ENCODE measurements at regions not wholly inside any gene's neighbourhood (a gene's known extent, or its start where the extent isn't known, plus 50 kb on each side); places are given as distances from the start of the nearest gene placed in this dataset.
"Not testable (repeated sequence)": the region's sequence is repeated elsewhere in the genome, so short reads cannot be mapped to it uniquely, and the experiment has no call there.

DNA sequence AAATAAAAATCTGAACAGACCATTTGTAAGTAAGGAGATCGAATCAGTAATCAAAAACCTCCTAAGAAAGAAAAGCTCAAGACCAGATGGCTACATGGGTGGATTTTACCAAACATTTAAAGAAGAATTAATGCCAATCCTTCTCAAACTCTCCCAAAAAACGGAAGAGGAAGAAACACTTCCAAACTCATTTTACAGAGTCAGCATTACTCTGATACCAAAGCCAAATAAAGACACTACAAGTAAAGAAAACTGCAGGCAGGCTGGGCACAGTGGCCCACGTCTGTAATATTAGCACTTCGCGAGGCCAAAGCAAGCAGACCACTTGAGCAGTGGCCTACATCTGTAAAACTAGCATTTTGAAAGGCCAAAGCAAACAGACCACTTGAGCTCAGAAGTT is 159.8 kb downstream of the DPY19L2 start:
- DNase-seq (ENCODE audit: low spot score), result no peak

GRCh38 chr12:63499567-63499966 is 168.7 kb downstream of the DPY19L2 start:
- no peak for DNase-seq (ENCODE audit: low spot score)

GRCh38 chr12:63498239-63498638 is 170.1 kb downstream of the DPY19L2 start:
- DNase-seq (ENCODE audit: low spot score), result no peak

- DNase-seq (ENCODE audit: low spot score), result no peak
These were observed 171.6 kb downstream of the DPY19L2 start for GRCh38 chr12:63496654-63497053.

- no peak for DNase-seq (ENCODE audit: low spot score)
These were observed 172.3 kb downstream of the DPY19L2 start for GRCh38 chr12:63495974-63496373.

DNA sequence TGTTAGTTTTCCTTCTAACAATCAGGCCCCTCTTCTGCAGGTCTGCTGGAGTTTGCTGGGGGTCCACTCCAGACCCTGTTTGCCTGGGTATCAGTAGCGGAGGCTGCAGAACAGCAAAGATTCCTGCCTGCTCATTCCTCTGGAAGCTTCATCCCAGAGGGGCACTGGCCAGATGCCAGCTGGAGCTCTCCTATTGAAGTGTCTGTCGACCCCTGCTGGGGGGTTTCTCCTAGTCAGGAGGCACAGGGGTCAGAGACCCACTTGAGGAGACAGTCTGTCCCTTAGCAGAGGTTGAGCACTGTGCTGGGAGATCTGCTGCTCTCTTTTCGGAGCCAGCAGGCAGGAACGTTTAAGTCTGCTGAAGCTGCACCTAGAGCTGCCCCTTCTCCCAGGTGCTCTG is 174.9 kb downstream of the DPY19L2 start:
- not testable (repeated sequence) for DNase-seq (ENCODE audit: low spot score)

DNA sequence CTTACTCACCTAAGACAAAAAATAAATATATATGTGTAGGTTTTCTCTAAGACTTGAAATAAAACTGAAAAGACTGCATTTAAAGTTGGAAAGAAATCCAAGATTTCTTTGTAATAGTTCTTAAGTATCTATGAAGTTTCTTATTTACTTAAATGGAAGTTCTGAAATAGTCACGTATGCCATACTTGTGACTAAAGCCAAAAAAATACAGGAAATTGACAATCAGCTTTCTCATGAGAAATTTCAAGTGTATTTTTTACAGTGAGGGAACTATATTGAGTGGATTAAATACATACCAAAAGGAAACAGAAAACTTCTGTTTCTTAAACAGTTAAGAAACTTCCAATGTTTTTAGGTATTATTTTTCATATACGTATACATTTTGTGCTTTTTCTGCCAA is 188.1 kb downstream of the DPY19L2 start:
- no peak for DNase-seq (ENCODE audit: low spot score)

DNA sequence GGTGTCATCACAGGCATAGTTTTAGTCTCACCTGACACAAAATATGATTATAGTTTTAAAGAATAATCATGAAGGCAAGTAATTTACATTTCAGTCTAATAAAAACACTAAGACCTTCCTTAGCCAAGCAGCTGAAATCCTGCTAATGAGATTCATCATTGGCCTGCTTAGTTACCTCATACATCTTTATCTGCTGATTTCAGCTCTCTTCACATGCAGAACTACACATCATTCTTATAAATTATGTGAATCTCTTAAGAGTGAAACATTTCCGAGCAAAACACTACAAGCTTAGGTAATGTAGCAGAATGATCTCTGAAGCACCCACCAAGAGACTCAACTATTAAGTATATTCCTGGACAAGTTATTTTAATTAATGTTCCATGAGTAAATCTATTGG is 198.1 kb downstream of the DPY19L2 start:
- DNase-seq (ENCODE audit: low spot score), result no peak

GRCh38 chr12:63467951-63468350 is 200.3 kb downstream of the DPY19L2 start:
- DNase-seq (ENCODE audit: low spot score), result no peak

DNA sequence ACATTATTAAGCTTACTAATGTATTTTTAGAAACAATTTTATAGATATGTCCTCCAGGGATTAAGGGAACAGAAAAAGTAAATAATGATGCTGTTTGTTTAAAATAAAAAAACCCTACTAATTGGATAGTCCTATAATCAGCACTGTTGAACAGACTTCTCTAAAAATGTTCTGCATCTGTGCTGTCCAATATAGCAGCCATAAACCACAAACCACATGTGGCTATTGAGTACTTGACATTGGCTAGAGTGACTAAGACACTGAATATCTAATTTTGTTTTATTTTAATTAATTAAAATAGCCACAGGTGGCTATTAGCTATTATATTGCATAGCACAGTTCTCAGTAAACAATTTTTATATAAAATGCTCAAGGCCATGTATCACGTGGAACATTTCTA is 210.4 kb downstream of the DPY19L2 start:
- DNase-seq (ENCODE audit: low spot score), result no peak

GRCh38 chr12:63457428-63457827 is 210.9 kb downstream of the DPY19L2 start:
- DNase-seq (ENCODE audit: low spot score), result no peak

GRCh38 chr12:63450816-63451215 is 217.5 kb downstream of the DPY19L2 start:
- no peak for DNase-seq (ENCODE audit: low spot score)

GRCh38 chr12:63450334-63450733 is 218.0 kb downstream of the DPY19L2 start:
- DNase-seq (ENCODE audit: low spot score), result no peak

DNA sequence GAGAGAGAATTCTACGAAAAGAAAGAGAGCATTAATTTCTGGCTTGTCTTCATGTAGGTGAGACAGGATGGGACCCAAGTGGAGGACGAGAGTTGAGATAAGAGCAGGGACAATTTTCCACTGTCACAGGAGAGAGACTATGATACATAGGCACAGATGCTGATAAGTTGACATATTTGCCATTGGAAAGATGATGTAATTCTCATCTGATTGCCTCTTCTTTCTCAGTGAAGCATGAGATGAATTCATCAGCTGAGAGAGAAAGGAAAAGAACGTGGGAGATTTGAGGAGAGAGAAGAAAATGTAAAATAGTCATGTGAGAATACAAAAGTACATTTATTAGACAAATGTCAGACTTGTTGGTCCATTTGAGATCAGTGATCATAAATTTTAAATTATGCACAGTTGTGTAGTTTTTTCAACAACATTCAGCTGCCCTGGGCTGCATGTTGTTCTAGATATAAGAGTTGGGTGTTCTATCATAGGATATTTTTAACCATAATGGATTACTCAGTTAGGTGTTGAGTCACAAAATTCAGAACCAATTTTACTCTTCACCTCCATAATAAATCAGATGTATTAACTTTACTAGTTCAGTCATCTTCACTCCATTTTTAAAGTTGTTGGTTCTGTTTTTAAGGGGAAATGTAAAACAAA is 222.9 kb downstream of the DPY19L2 start:
- no peak for DNase-seq (ENCODE audit: low spot score)

DNA sequence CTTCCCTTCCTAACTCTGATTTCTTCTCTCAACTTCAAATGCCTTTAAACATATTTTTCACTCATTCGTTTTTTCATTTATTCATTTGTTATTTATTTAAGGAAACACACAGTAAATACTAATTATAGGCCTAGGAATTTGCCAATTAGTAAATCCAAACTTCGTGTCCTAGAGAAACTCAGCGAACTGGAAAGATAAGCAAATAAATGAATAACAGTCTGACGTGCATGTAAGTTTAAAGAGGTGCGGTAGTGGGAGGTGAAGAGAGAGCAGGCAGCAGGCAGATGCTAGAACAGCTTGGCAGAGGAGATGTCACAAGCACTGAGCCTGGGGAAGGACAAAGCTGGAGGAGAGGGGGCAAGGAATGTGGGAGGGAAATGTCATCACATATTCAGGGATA is 228.2 kb downstream of the DPY19L2 start:
- no peak for DNase-seq (ENCODE audit: low spot score)

DNA sequence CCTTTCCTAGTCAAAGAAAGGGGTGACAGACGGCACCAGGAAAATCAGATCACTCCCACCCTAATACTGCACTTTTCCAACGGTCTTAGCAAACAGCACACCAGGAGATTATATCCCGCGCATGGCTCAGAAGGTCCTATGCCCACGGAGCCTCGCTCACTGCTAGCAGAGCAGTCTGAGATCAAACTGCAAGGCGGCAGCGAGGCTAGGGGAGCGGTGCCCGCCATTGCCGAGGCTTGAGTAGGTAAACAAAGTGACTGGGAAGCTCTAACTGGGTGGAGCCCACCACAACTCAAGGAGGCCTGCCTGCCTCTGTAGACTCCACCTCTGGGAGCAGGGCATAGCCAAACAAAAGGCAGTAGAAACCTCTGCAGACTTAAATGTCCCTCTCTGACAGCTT is 233.9 kb downstream of the DPY19L2 start:
- not testable (repeated sequence) for DNase-seq (ENCODE audit: low spot score)

DNA sequence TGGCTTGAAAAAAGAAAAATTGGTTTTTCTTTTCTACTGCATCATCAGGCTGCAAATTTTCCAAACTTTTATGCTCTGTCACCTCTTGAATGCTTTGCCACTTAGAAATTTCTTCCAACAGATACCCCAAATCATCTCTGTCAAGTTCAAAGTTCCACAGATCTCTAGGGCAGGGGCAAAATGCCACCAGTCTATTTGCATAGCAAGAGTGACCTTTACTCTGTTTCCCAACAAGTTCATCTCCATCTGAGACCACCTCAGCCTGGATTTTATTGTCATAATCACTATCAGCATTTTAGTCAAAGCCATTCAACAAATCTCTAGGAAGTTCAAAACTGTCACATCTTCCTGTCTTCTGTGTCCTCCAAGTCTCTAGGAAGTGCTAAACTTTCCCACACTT is 240.3 kb downstream of the DPY19L2 start:
- not testable (repeated sequence) for DNase-seq (ENCODE audit: low spot score)

- DNase-seq (ENCODE audit: low spot score), result not testable (repeated sequence)
These were observed 241.3 kb downstream of the DPY19L2 start for GRCh38 chr12:63427029-63427428.

GRCh38 chr12:63424671-63425070 is 243.6 kb downstream of the DPY19L2 start:
- DNase-seq (ENCODE audit: low spot score), result no peak

DNA sequence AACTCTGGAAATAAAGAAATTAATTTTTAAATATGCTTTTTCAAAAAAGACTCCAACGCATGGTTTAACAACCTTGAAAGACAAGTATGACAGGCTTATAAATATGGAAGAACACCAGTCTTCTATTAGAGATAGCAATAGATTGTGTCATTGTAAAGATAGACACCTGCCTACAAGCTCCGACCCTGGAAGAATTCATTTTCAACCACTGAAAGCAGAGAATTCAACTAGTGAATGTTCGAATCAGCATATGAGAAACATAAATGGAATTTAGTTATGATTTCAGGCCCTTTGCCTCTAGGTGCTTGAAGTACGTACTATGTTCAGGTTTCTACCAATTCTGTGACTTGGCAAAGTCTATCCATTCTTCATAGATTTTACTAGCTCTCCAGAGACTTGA is 244.5 kb downstream of the DPY19L2 start:
- no peak for DNase-seq (ENCODE audit: low spot score)

GRCh38 chr12:63420206-63420644 is 248.1 kb downstream of the DPY19L2 start:
- no peak for DNase-seq (ENCODE audit: low spot score)

- no peak for DNase-seq (ENCODE audit: low spot score)
These were observed 249.1 kb downstream of the DPY19L2 start for GRCh38 chr12:63419154-63419553.

GRCh38 chr12:63416788-63417187 is 251.5 kb downstream of the DPY19L2 start:
- DNase-seq (ENCODE audit: low spot score), result no peak

GRCh38 chr12:63415357-63415756 is 252.9 kb downstream of the DPY19L2 start:
- no peak for DNase-seq (ENCODE audit: low spot score)

Measured in Ammon's horn (tissue), 1 donor.